ENCODE measurements at regions not wholly inside any gene's neighbourhood (a gene's known extent, or its start where the extent isn't known, plus 50 kb on each side); places are given as distances from the start of the nearest gene placed in this dataset.

- no peak for DNase-seq (ENCODE audit: low spot score)
- in situ Hi-C loops (cut with MboI; ENCODE audit: low sequenced_read_pairs, unreplicated experiment): no loop called here
- TF ChIP-seq CTCF (IDR thresholded peaks at IDR 0.05; ENCODE audit: borderline replicate concordance, control extremely low read depth, extremely low read depth, insufficient read depth, missing control alignments): no peak
Measured at GRCh38 chr3:94179059-94179458, 116.2 kb downstream of the NSUN3 start.

- DNase-seq (ENCODE audit: low spot score): no peak
- in situ Hi-C loops (cut with MboI; ENCODE audit: low sequenced_read_pairs, unreplicated experiment): no loop called here
- TF ChIP-seq CTCF (IDR thresholded peaks at IDR 0.05; ENCODE audit: borderline replicate concordance, control extremely low read depth, extremely low read depth, insufficient read depth, missing control alignments): no peak
Measured at GRCh38 chr3:94183551-94183950, 120.7 kb downstream of the NSUN3 start.

GRCh38 chr3:94184781-94185180 lies 121.9 kb downstream of the NSUN3 start:
- in situ Hi-C loops (cut with MboI; ENCODE audit: low sequenced_read_pairs, unreplicated experiment): no loop called here
- TF ChIP-seq CTCF (IDR thresholded peaks at IDR 0.05; ENCODE audit: borderline replicate concordance, control extremely low read depth, extremely low read depth, insufficient read depth, missing control alignments): no peak
- DNase-seq (ENCODE audit: low spot score): no peak

- TF ChIP-seq CTCF (IDR thresholded peaks at IDR 0.05; ENCODE audit: borderline replicate concordance, control extremely low read depth, extremely low read depth, insufficient read depth, missing control alignments): no peak
- in situ Hi-C loops (cut with MboI; ENCODE audit: low sequenced_read_pairs, unreplicated experiment): no loop called here
- no peak for DNase-seq (ENCODE audit: low spot score)
Measured at GRCh38 chr3:94185753-94186152, 122.9 kb downstream of the NSUN3 start.

GRCh38 chr3:94187697-94188096 lies 124.8 kb downstream of the NSUN3 start:
- no peak for DNase-seq (ENCODE audit: low spot score)
- TF ChIP-seq CTCF (IDR thresholded peaks at IDR 0.05; ENCODE audit: borderline replicate concordance, control extremely low read depth, extremely low read depth, insufficient read depth, missing control alignments): no peak
- in situ Hi-C loops (cut with MboI; ENCODE audit: low sequenced_read_pairs, unreplicated experiment): no loop called here

DNA sequence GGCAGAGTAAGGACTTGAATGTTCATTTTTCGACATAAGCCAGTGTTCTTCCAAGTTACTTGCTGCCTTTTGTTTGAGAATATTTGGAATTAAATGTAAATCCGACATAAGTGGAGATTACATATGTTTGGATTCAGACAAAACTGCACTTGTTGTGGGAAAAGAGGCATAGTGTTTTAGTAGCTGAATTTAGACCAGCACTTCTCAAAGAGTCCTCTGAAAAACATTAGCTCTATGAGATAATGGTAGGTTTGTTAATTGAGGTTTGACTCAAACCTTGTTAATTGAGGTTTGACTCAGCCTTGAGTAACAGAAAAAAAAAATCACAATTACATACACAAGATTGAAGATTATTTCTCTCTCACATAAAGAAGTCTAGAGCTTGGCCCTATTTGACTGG lies 132.5 kb downstream of the NSUN3 start:
- in situ Hi-C loops (cut with MboI; ENCODE audit: low sequenced_read_pairs, unreplicated experiment): no loop called here
- DNase-seq (ENCODE audit: low spot score): no peak
- TF ChIP-seq CTCF (IDR thresholded peaks at IDR 0.05; ENCODE audit: borderline replicate concordance, control extremely low read depth, extremely low read depth, insufficient read depth, missing control alignments): no peak

DNA sequence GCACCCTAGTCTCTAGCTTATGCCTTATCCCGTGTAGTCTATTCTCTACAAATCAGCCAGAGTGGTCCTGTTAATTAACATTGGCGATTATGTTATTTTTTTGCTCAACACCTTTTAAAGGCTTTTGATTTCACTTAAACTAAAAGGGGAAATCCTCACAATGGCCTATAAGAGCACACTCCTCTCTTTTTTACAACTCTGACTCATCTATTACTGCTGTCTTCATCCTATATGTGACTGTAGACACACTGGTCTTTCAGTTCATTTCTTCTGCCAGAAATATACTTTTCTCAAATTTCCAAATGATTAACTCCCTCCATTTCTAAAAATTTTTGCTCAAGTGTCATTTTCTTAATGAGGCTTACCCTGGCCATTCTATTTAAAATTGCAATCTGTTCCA lies 143.4 kb downstream of the NSUN3 start:
- no peak for TF ChIP-seq CTCF (IDR thresholded peaks at IDR 0.05; ENCODE audit: borderline replicate concordance, control extremely low read depth, extremely low read depth, insufficient read depth, missing control alignments)
- in situ Hi-C loops (cut with MboI; ENCODE audit: low sequenced_read_pairs, unreplicated experiment): no loop called here
- no peak for DNase-seq (ENCODE audit: low spot score)
